K562 (cell line): ENCODE measurements at regions not wholly inside any gene's neighbourhood (a gene's known extent, or its start where the extent isn't known, plus 50 kb on each side); places are given as distances from the start of the nearest gene placed in this dataset.

Experiments used
- ATAC-seq: fragments of 200-7000 bp; cut with Tn5 transposase; 3 replicates; pipeline ENCODE4 v1.9.1; 2020; ENCODE audit warnings: moderate library complexity
- BruUV-seq: library from RNA; stranded (reverse); fragments of 400-500 nt; replicated peaks from 2 replicates; lab custom pipeline; 2021; lab: Mats Ljungman, UMichigan
- CTCF ChIA-PET: fragments of 300-600 bp; formaldehyde crosslinking; extraction: SDS; loops from one replicate; lab custom pipeline; 2021; ENCODE audit warnings: low intra/inter-chr PET ratio; lab: Yijun Ruan, JAX
- POLR2A ChIA-PET: fragments of 300-600, 350-650 bp; sonication (Branson Sonifier 250); formaldehyde crosslinking; extraction: SDS; loops from one replicate; lab custom pipeline; 2021; ENCODE audit warnings: antibody characterized with exemption, inconsistent platforms; lab: Yijun Ruan, JAX
- DNase-seq, 4 experiments: peaks; one replicate each; pipeline versions ENCODE4 v3.0.0 to v3.0.0-alpha.2; 2011 to 2018; ENCODE audit warnings: low spot score in 3 of 4, mixed read lengths in 3 of 4; ENCODE audit errors: extremely low read depth in 1 of 4
- FAIRE-seq: peaks from 2 replicates; lab custom pipeline; 2011; peaks lifted over from hg19 to GRCh38; lab: Jason Lieb, UNC
- H2AFZ ChIP-seq: 2 replicates; pipeline ENCODE4 v1.6.0; 2011; ENCODE audit warnings: low read depth, low read length, control low read depth, inconsistent platforms
- H3K27ac ChIP-seq: fragments of 200-600 bp; 3 replicates; pipeline ENCODE4 v1.8.0; 2011; ENCODE audit warnings: low read depth, mild to moderate bottlenecking, control low read depth, inconsistent platforms, low read length, moderate library complexity, mixed read lengths; ENCODE audit errors: extremely low read depth
- H3K27me3 ChIP-seq, 2 experiments: fragments of 300-600 bp in 1 of 2; 2 replicates in 1 of 2; 3 replicates in 1 of 2; pipeline versions ENCODE4 v1.6.0 to v1.8.0; 2011; ENCODE audit warnings: inconsistent platforms in 2 of 2, low read length in 2 of 2, mild to moderate bottlenecking in 1 of 2, mixed read lengths in 1 of 2, moderate library complexity in 1 of 2; ENCODE audit not compliant: control insufficient read depth in 2 of 2, insufficient read depth in 2 of 2
- H3K36me3 ChIP-seq: fragments of 300-600 bp; 3 replicates; pipeline ENCODE4 v1.8.0; 2011; ENCODE audit warnings: mild to moderate bottlenecking, low read length, inconsistent platforms; ENCODE audit not compliant: control insufficient read depth, insufficient read depth
- H3K4me1 ChIP-seq, 2 experiments: fragments of 200-600 bp in 1 of 2; replicated peaks in 1 of 2; 2 replicates in 1 of 2; 3 replicates in 1 of 2; pipeline versions ENCODE4 v1.5.1 to v1.8.0; 2011; ENCODE audit warnings: inconsistent platforms in 2 of 2, low read length in 2 of 2, mild to moderate bottlenecking in 1 of 2, mixed read lengths in 1 of 2, moderate library complexity in 1 of 2; ENCODE audit not compliant: control insufficient read depth in 2 of 2, insufficient read depth in 2 of 2
- H3K4me2 ChIP-seq: 2 replicates; pipeline ENCODE4 v1.6.1; 2011; ENCODE audit warnings: low read length, control low read depth, inconsistent platforms, mixed read lengths; ENCODE audit not compliant: insufficient read depth
- H3K4me3 ChIP-seq: fragments of 200-600 bp; sonication (generic), shearing (Covaris generic); 2 replicates; pipeline ENCODE4 v1.5.1; 2016; ENCODE audit warnings: control low read depth, inconsistent platforms
- H3K79me2 ChIP-seq: fragments of 200-600 bp; 3 replicates; pipeline ENCODE4 v1.8.0; 2011; ENCODE audit warnings: low read length, inconsistent platforms; ENCODE audit not compliant: control insufficient read depth, insufficient read depth
- H3K9ac ChIP-seq, 2 experiments: 2 replicates each; pipeline versions ENCODE4 v1.6.0 to v1.6.1; 2011; ENCODE audit warnings: low read depth in 2 of 2, low read length in 2 of 2, control low read depth in 1 of 2, inconsistent platforms in 1 of 2, mild to moderate bottlenecking in 1 of 2, mixed read lengths in 1 of 2; ENCODE audit not compliant: insufficient read depth in 1 of 2
- H3K9me1 ChIP-seq: one replicate; pipeline ENCODE4 v1.6.0; 2011; ENCODE audit warnings: inconsistent platforms, mild to moderate bottlenecking, low read length, moderate library complexity; ENCODE audit not compliant: control insufficient read depth, insufficient read depth
- H3K9me3 ChIP-seq: replicated peaks from 2 replicates; pipeline ENCODE4 v1.5.1; 2011; ENCODE audit warnings: low read depth, low read length, inconsistent platforms; ENCODE audit not compliant: control insufficient read depth, insufficient read depth
- H4K20me1 ChIP-seq: replicated peaks from 2 replicates; pipeline ENCODE4 v1.6.1; 2011; ENCODE audit warnings: low read length, inconsistent platforms, mixed read lengths; ENCODE audit not compliant: control insufficient read depth, insufficient read depth
- CCNT2 ChIP-seq: IDR thresholded peaks from 2 replicates; pipeline ENCODE4 v1.6.1; 2011; ENCODE audit warnings: borderline replicate concordance, low read depth, mild to moderate bottlenecking, moderate library complexity, mixed read lengths, low read length; ENCODE audit not compliant: insufficient read length; ENCODE audit errors: extremely low read depth
- CREM ChIP-seq: IDR thresholded peaks from 2 replicates; pipeline ENCODE4 v1.6.1; 2014; ENCODE audit warnings: antibody characterized with exemption, low read depth
- FIP1L1 ChIP-seq: fragments of 200-400 bp; formaldehyde crosslinking; IDR thresholded peaks from 2 replicates; pipeline ENCODE4 v1.6.1; 2018; ENCODE audit warnings: mild to moderate bottlenecking, low read depth, low read length; ENCODE audit not compliant: poor library complexity, severe bottlenecking
- GABPA ChIP-seq: fragments of 200-800 bp; sonication (Bioruptor generic); conservative IDR thresholded peaks from 2 replicates; pipeline ENCODE4 v1.6.1; 2016; ENCODE audit warnings: low read depth, missing genetic modification characterization, missing compliant biosample characterization
- GABPB1 ChIP-seq: sonication (generic); formaldehyde crosslinking; IDR thresholded peaks from 2 replicates; pipeline ENCODE4 v1.8.0; 2022; ENCODE audit warnings: mild to moderate bottlenecking, missing genetic modification reagents
- HNRNPL ChIP-seq: fragments of 200-400 bp; formaldehyde crosslinking; IDR thresholded peaks from 2 replicates; pipeline ENCODE4 v1.6.1; 2017; ENCODE audit warnings: low read depth, mild to moderate bottlenecking, low read length
- KLF16 ChIP-seq: IDR thresholded peaks from 2 replicates; pipeline ENCODE4 v1.6.1; 2016; ENCODE audit warnings: antibody characterized with exemption
- PCBP1 ChIP-seq: fragments of 200-400 bp; formaldehyde crosslinking; IDR thresholded peaks from 2 replicates; pipeline ENCODE4 v1.6.1; 2018; ENCODE audit warnings: mild to moderate bottlenecking, low read depth, low read length; ENCODE audit not compliant: poor library complexity, severe bottlenecking
- RCOR1 ChIP-seq, 2 experiments: IDR thresholded peaks; 2 replicates each; pipeline ENCODE4 v1.6.1; 2012; ENCODE audit warnings: low read depth in 2 of 2, low read length in 2 of 2, borderline replicate concordance in 1 of 2, improper control_type of control experiment in 1 of 2
- WGBS: fragments of 100-300 bp; shearing (Covaris generic); methylation state at CpG from one replicate; pipeline ENCODE4 v1.1.6; 2016; ENCODE audit warnings: low coverage, mixed read lengths; ENCODE audit not compliant: insufficient coverage; ENCODE audit errors: missing lambda C conversion rate; 5-methylcytosine and 5-hydroxymethylcytosine counted together
- in situ Hi-C: fragments of 300-500 bp; cut with MboI; formaldehyde crosslinking; loops from 4 replicates; pipeline ENCODE4 v1.15.0; 2018; ENCODE audit warnings: inconsistent platforms, mixed read lengths
- intact Hi-C: fragments of 100-400 bp; cut with micrococcal nuclease; formaldehyde crosslinking; loops from 2 replicates; pipeline ENCODE4 v1.14.2; 2022
- TF ChIP-seq, protein P1 (sequence below): fragments of 250-450 bp; sonication (Bioruptor Pico); IDR thresholded peaks from 2 replicates; pipeline ENCODE4 v1.5.0; 2021; ENCODE audit warnings: mild to moderate bottlenecking, borderline replicate concordance

GRCh38 chr2:733495-733894 is 56.3 kb upstream of the TMEM18 start (continued):
- TF ChIP-seq, protein P1, sequence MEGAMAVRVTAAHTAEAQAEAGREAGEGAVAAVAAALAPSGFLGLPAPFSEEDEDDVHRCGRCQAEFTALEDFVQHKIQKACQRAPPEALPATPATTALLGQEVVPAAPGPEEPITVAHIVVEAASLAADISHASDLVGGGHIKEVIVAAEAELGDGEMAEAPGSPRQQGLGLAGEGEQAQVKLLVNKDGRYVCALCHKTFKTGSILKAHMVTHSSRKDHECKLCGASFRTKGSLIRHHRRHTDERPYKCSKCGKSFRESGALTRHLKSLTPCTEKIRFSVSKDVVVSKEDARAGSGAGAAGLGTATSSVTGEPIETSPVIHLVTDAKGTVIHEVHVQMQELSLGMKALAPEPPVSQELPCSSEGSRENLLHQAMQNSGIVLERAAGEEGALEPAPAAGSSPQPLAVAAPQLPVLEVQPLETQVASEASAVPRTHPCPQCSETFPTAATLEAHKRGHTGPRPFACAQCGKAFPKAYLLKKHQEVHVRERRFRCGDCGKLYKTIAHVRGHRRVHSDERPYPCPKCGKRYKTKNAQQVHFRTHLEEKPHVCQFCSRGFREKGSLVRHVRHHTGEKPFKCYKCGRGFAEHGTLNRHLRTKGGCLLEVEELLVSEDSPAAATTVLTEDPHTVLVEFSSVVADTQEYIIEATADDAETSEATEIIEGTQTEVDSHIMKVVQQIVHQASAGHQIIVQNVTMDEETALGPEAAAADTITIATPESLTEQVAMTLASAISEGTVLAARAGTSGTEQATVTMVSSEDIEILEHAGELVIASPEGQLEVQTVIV, result no peak
- TF ChIP-seq CCNT2 (no peak), HNRNPL (no peak), FIP1L1 (no peak), CREM (no peak)

DNA sequence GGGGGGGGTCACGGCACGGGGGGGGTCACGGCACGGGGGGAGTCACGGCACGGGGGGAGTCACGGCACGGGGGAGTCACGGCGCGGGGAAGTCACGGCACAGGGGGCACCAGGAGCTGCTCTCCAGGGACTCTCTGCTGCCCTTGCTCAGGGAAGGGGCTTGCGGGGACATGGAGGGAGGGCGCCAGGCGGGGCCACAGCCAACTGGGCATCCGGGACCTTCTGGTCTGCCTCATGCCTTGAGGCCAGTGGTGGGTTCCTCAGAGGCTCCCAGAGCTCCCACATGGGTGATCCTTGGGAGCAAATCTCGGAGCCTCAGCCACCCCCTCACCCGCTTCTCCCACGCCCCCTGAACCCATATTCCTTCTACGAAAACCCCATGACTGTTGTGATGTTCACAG is 55.8 kb upstream of the TMEM18 start:
- peaks cover 0 to 3% of the 10 kb centered on the region in 2 experiments; a peak in 1 of 5 replicates for H3K4me1 ChIP-seq
- ATAC-seq, result no peak
- intact Hi-C loops, result no loop called here
- H3K4me2 ChIP-seq, result no peak overlapping the region
- ChIA-PET POLR2A (interaction anchor here (0.6 kb wide), 1 partner anchor 53 kb away, joined by 3 read pairs; no protein-coding TSS in a partner anchor), CTCF (no interaction called here)
- H3K9ac ChIP-seq, result no peak overlapping the region
- in situ Hi-C loops, result no loop called here
- no peak overlapping the region for H3K4me3 ChIP-seq
- no peaks in the 10 kb centered on the region for H3K79me2 ChIP-seq
- no peaks in the 10 kb centered on the region for H3K9me1 ChIP-seq
- H3K9me3 ChIP-seq, result no peaks in the 10 kb centered on the region
- DNase-seq, result no peak
- WGBS, result 37% methylated on average over 7 of the region's 20 CpGs
- H3K36me3 ChIP-seq, result no peaks in the 10 kb centered on the region
- no peak overlapping the region for H2AFZ ChIP-seq
- H3K27me3 ChIP-seq, result peaks cover 0 to 32% of the 10 kb centered on the region in 2 experiments; a peak in 3 of 5 replicates
- BruUV-seq, result no TSS peak
- H4K20me1 ChIP-seq, result 0 out of 2 replicates have a peak, but pooled peaks cover 3% of the 10 kb centered on the region
- no peak for TF ChIP-seq KLF16
- no peak for TF ChIP-seq RCOR1 (IDR thresholded peaks at IDR 0.05; ENCODE audit: borderline replicate concordance in 1 of 2, low read depth in 2 of 2, low read length in 2 of 2)
- TF ChIP-seq GABPA (tag), result no peak
- TF ChIP-seq GABPB1, result no peak
- TF ChIP-seq PCBP1, result no peak
- H3K27ac ChIP-seq, result no peak overlapping the region
- FAIRE-seq, result no peak
